ENCODE measurements at regions not wholly inside any gene's neighbourhood (a gene's known extent, or its start where the extent isn't known, plus 50 kb on each side); places are given as distances from the start of the nearest gene placed in this dataset.

GRCh38 chr10:109588259-109588658 lies 335.1 kb downstream of the XPNPEP1 start:
- no peak for TF ChIP-seq TAF1 (IDR thresholded peaks at IDR 0.05; ENCODE audit: low read depth)
- no peak for TF ChIP-seq TCF12 (IDR thresholded peaks at IDR 0.05; ENCODE audit: low read depth)
- no peak for TF ChIP-seq NFIC (IDR thresholded peaks at IDR 0.05)
- TF ChIP-seq FOXM1 (IDR thresholded peaks at IDR 0.05; ENCODE audit: borderline replicate concordance, low read depth), result no peak
- TF ChIP-seq RAD21 (IDR thresholded peaks at IDR 0.05; ENCODE audit: low read depth), result no peak
- no peak for TF ChIP-seq USF1 (IDR thresholded peaks at IDR 0.05)
- no peak for TF ChIP-seq YY1 (IDR thresholded peaks at IDR 0.05; ENCODE audit: low read depth)
- no peak for TF ChIP-seq EGR1 (IDR thresholded peaks at IDR 0.05)
- TF ChIP-seq REST (IDR thresholded peaks at IDR 0.05; ENCODE audit: low read depth), result no peak
- no peak for TF ChIP-seq MAX (IDR thresholded peaks at IDR 0.05)
- no peak for TF ChIP-seq TEAD4 (IDR thresholded peaks at IDR 0.05)

- TF ChIP-seq ZBTB7A (IDR thresholded peaks at IDR 0.05; ENCODE audit: low read depth), result no peak
- TF ChIP-seq EP300 (IDR thresholded peaks at IDR 0.05; ENCODE audit: borderline replicate concordance), result no peak
- no peak for TF ChIP-seq FOXM1 (IDR thresholded peaks at IDR 0.05; ENCODE audit: borderline replicate concordance, low read depth)
- no peak for TF ChIP-seq MAX (IDR thresholded peaks at IDR 0.05)
- no peak for TF ChIP-seq RAD21 (IDR thresholded peaks at IDR 0.05; ENCODE audit: low read depth)
- no peak for TF ChIP-seq EGR1 (IDR thresholded peaks at IDR 0.05)
- TF ChIP-seq REST (IDR thresholded peaks at IDR 0.05; ENCODE audit: low read depth), result no peak
- TF ChIP-seq TAF1 (IDR thresholded peaks at IDR 0.05; ENCODE audit: low read depth), result no peak
- no peak for TF ChIP-seq TCF12 (IDR thresholded peaks at IDR 0.05; ENCODE audit: low read depth)
- TF ChIP-seq YY1 (IDR thresholded peaks at IDR 0.05; ENCODE audit: low read depth), result no peak
- TF ChIP-seq USF1 (IDR thresholded peaks at IDR 0.05), result no peak
- no peak for TF ChIP-seq CREB1 (IDR thresholded peaks at IDR 0.05; ENCODE audit: low read depth)
- no peak for TF ChIP-seq CEBPB (IDR thresholded peaks at IDR 0.05)
These were observed 335.9 kb downstream of the XPNPEP1 start for GRCh38 chr10:109587366-109587765.

- no peak for TF ChIP-seq EP300 (IDR thresholded peaks at IDR 0.05; ENCODE audit: borderline replicate concordance)
- no peak for TF ChIP-seq TAF1 (IDR thresholded peaks at IDR 0.05; ENCODE audit: low read depth)
- no peak for TF ChIP-seq TEAD4 (IDR thresholded peaks at IDR 0.05)
- TF ChIP-seq FOXM1 (IDR thresholded peaks at IDR 0.05; ENCODE audit: borderline replicate concordance, low read depth), result no peak
- no peak for TF ChIP-seq YY1 (IDR thresholded peaks at IDR 0.05; ENCODE audit: low read depth)
- no peak for TF ChIP-seq NFIC (IDR thresholded peaks at IDR 0.05)
- TF ChIP-seq MAX (IDR thresholded peaks at IDR 0.05), result no peak
- no peak for TF ChIP-seq EGR1 (IDR thresholded peaks at IDR 0.05)
- no peak for TF ChIP-seq CEBPB (IDR thresholded peaks at IDR 0.05)
These were observed 366.9 kb downstream of the XPNPEP1 start for GRCh38 chr10:109556399-109556798.

- TF ChIP-seq TAF1 (IDR thresholded peaks at IDR 0.05; ENCODE audit: low read depth) (no peak), NFIC (IDR thresholded peaks at IDR 0.05) (no peak), TCF12 (IDR thresholded peaks at IDR 0.05; ENCODE audit: low read depth) (no peak), YY1 (IDR thresholded peaks at IDR 0.05; ENCODE audit: low read depth) (no peak), FOXM1 (IDR thresholded peaks at IDR 0.05; ENCODE audit: borderline replicate concordance, low read depth) (no peak), ZBTB7A (IDR thresholded peaks at IDR 0.05; ENCODE audit: low read depth) (no peak), MAX (IDR thresholded peaks at IDR 0.05) (no peak)
These were observed 389.1 kb downstream of the XPNPEP1 start for GRCh38 chr10:109534193-109534592.

GRCh38 chr10:109529258-109529657 lies 394.1 kb downstream of the XPNPEP1 start:
- TF ChIP-seq EP300 (IDR thresholded peaks at IDR 0.05; ENCODE audit: borderline replicate concordance) (no peak), MAX (IDR thresholded peaks at IDR 0.05) (no peak), TCF12 (IDR thresholded peaks at IDR 0.05; ENCODE audit: low read depth) (no peak), CREB1 (IDR thresholded peaks at IDR 0.05; ENCODE audit: low read depth) (no peak), TEAD4 (IDR thresholded peaks at IDR 0.05) (no peak), NFIC (IDR thresholded peaks at IDR 0.05) (no peak), RAD21 (IDR thresholded peaks at IDR 0.05; ENCODE audit: low read depth) (no peak)

- no peak for TF ChIP-seq TEAD4 (IDR thresholded peaks at IDR 0.05)
- TF ChIP-seq EGR1 (IDR thresholded peaks at IDR 0.05), result no peak
- no peak for TF ChIP-seq NFIC (IDR thresholded peaks at IDR 0.05)
- no peak for TF ChIP-seq TCF12 (IDR thresholded peaks at IDR 0.05; ENCODE audit: low read depth)
- TF ChIP-seq ZBTB7A (IDR thresholded peaks at IDR 0.05; ENCODE audit: low read depth), result no peak
- TF ChIP-seq YY1 (IDR thresholded peaks at IDR 0.05; ENCODE audit: low read depth), result no peak
- TF ChIP-seq REST (IDR thresholded peaks at IDR 0.05; ENCODE audit: low read depth), result no peak
- no peak for TF ChIP-seq TAF1 (IDR thresholded peaks at IDR 0.05; ENCODE audit: low read depth)
- no peak for TF ChIP-seq EP300 (IDR thresholded peaks at IDR 0.05; ENCODE audit: borderline replicate concordance)
- no peak for TF ChIP-seq RAD21 (IDR thresholded peaks at IDR 0.05; ENCODE audit: low read depth)
- TF ChIP-seq CREB1 (IDR thresholded peaks at IDR 0.05; ENCODE audit: low read depth), result no peak
- no peak for TF ChIP-seq CEBPB (IDR thresholded peaks at IDR 0.05)
- no peak for TF ChIP-seq USF1 (IDR thresholded peaks at IDR 0.05)
- no peak for TF ChIP-seq FOXM1 (IDR thresholded peaks at IDR 0.05; ENCODE audit: borderline replicate concordance, low read depth)
- no peak for TF ChIP-seq MAX (IDR thresholded peaks at IDR 0.05)
These were observed 405.6 kb downstream of the XPNPEP1 start for GRCh38 chr10:109517748-109518147.

Measured in Ishikawa (cell line).